Keratinocyte (primary cell): ENCODE measurements at regions not wholly inside any gene's neighbourhood (a gene's known extent, or its start where the extent isn't known, plus 50 kb on each side); places are given as distances from the start of the nearest gene placed in this dataset.

Experiments
- DNase-seq: peaks from one replicate; pipeline ENCODE4 v3.0.0-alpha.2; 2011; ENCODE audit warnings: low read depth, missing footprints, low spot score
- FAIRE-seq: peaks from 2 replicates; lab custom pipeline; 2011; peaks lifted over from hg19 to GRCh38; lab: Jason Lieb, UNC
- H2AFZ ChIP-seq: 2 replicates; pipeline ENCODE4 v1.6.0; 2012; ENCODE audit warnings: low read length, control low read depth, inconsistent platforms; ENCODE audit not compliant: control insufficient read depth
- H3K27ac ChIP-seq: 2 replicates; pipeline ENCODE4 v1.5.1; 2011; ENCODE audit warnings: low read length; ENCODE audit not compliant: control insufficient read depth, insufficient read depth
- H3K27me3 ChIP-seq: 3 replicates; pipeline ENCODE4 v1.6.0; 2011; ENCODE audit warnings: low read length; ENCODE audit not compliant: control insufficient read depth, insufficient read depth; ENCODE audit errors: extremely low read depth
- H3K36me3 ChIP-seq, 2 experiments: 2 replicates in 1 of 2; 3 replicates in 1 of 2; pipeline ENCODE4 v1.5.1; 2011; ENCODE audit warnings: low read length in 2 of 2, mild to moderate bottlenecking in 1 of 2; ENCODE audit not compliant: control insufficient read depth in 2 of 2, insufficient read depth in 2 of 2; ENCODE audit errors: extremely low read depth in 1 of 2
- H3K4me1 ChIP-seq: 3 replicates; pipeline ENCODE4 v1.5.1; 2011; ENCODE audit warnings: low read length; ENCODE audit not compliant: control insufficient read depth, insufficient read depth; ENCODE audit errors: extremely low read depth
- H3K4me2 ChIP-seq: 3 replicates; pipeline ENCODE4 v1.6.0; 2011; ENCODE audit warnings: low read depth, low read length; ENCODE audit not compliant: control insufficient read depth, insufficient read depth; ENCODE audit errors: extremely low read depth
- H3K4me3 ChIP-seq, 3 experiments: fragments of 200-600 bp in 1 of 3; sonication (generic) in 1 of 3; 2 replicates in 2 of 3; 3 replicates in 1 of 3; pipeline ENCODE4 v1.5.1; 2011 to 2016; ENCODE audit warnings: low read length in 3 of 3, mild to moderate bottlenecking in 3 of 3, control low read depth in 2 of 3, inconsistent platforms in 1 of 3, low read depth in 1 of 3, mixed read lengths in 1 of 3, mixed run types in 1 of 3, moderate library complexity in 1 of 3; ENCODE audit not compliant: control insufficient read depth in 2 of 3, insufficient read depth in 2 of 3; ENCODE audit errors: extremely low read depth in 1 of 3
- H3K79me2 ChIP-seq: 2 replicates; pipeline ENCODE4 v1.6.0; 2012; ENCODE audit warnings: low read length; ENCODE audit not compliant: control insufficient read depth, insufficient read depth
- H3K9ac ChIP-seq: 3 replicates; pipeline ENCODE4 v1.6.0; 2011; ENCODE audit warnings: low read length; ENCODE audit not compliant: control insufficient read depth, insufficient read depth; ENCODE audit errors: extremely low read depth
- H3K9me1 ChIP-seq: 3 replicates; pipeline ENCODE4 v1.6.0; 2011; ENCODE audit warnings: low read length; ENCODE audit not compliant: control insufficient read depth, insufficient read depth; ENCODE audit errors: extremely low read depth
- H3K9me3 ChIP-seq: 2 replicates; pipeline ENCODE4 v1.5.1; 2012; ENCODE audit warnings: low read depth, low read length; ENCODE audit not compliant: control insufficient read depth
- H4K20me1 ChIP-seq: 3 replicates; pipeline ENCODE4 v1.6.0; 2011; ENCODE audit warnings: low read length; ENCODE audit not compliant: control insufficient read depth, insufficient read depth; ENCODE audit errors: extremely low read depth
- CTCF ChIP-seq, 3 experiments: IDR thresholded peaks in 1 of 3; conservative IDR thresholded peaks in 1 of 3; optimal IDR thresholded peaks in 1 of 3; 2 replicates in 2 of 3; 3 replicates in 1 of 3; pipeline versions ENCODE3 to v1.5.1; 2011; ENCODE audit warnings: low read length in 3 of 3, mild to moderate bottlenecking in 3 of 3, moderate library complexity in 2 of 3, control low read depth in 1 of 3, inconsistent platforms in 1 of 3; ENCODE audit not compliant: insufficient read depth in 2 of 3; ENCODE audit errors: extremely low read depth in 1 of 3
- EZH2 ChIP-seq: IDR thresholded peaks from one replicate; pipeline ENCODE4 v1.6.1; 2012; ENCODE audit warnings: inconsistent platforms, mild to moderate bottlenecking, low read length, moderate library complexity
- dilution Hi-C: fragments of 300-500 bp; cut with MboI; formaldehyde crosslinking; loops from one replicate; pipeline ENCODE4 v1.7.0; 2020; ENCODE audit warnings: low sequenced_read_pairs; ENCODE audit not compliant: extremely low pct_ligation_motif_present

GRCh38 chr11:82233201-82233600 is 500.5 kb downstream of the FAM181B start:
- dilution Hi-C loops = no loop called here
- no peaks in the 10 kb centered on the region for H3K36me3 ChIP-seq
- no peaks in the 10 kb centered on the region for H3K79me2 ChIP-seq
- TF ChIP-seq CTCF (optimal IDR thresholded peaks at IDR 0.05 in 1 of 3, IDR thresholded peaks at IDR 0.05 in 1 of 3, conservative IDR thresholded peaks at IDR 0.05 in 1 of 3; ENCODE audit: extremely low read depth in 1 of 3, insufficient read depth in 2 of 3, low read length in 3 of 3) = no peak
- TF ChIP-seq EZH2 = no peak
- no peak overlapping the region for H2AFZ ChIP-seq
- no peak for FAIRE-seq
- no peaks in the 10 kb centered on the region for H4K20me1 ChIP-seq
- H3K4me2 ChIP-seq = no peak overlapping the region
- H3K9me3 ChIP-seq = no peaks in the 10 kb centered on the region
- no peak for DNase-seq
- H3K27me3 ChIP-seq = no peaks in the 10 kb centered on the region
- no peaks in the 10 kb centered on the region for H3K9me1 ChIP-seq
- H3K9ac ChIP-seq = no peak overlapping the region
- H3K4me3 ChIP-seq = no peak overlapping the region
- H3K4me1 ChIP-seq = no peaks in the 10 kb centered on the region
- H3K27ac ChIP-seq = no peak overlapping the region

- Histone ChIP-seq H3K36me3 (no peaks in the 10 kb centered on the region), H3K27me3 (no peaks in the 10 kb centered on the region), H3K4me2 (no peak overlapping the region), H3K4me3 (no peak overlapping the region), H3K27ac (no peak overlapping the region), H3K9me1 (no peaks in the 10 kb centered on the region), H3K79me2 (no peaks in the 10 kb centered on the region), H4K20me1 (no peaks in the 10 kb centered on the region), H3K4me1 (no peaks in the 10 kb centered on the region), H2AFZ (no peak overlapping the region), H3K9me3 (no peaks in the 10 kb centered on the region), H3K9ac (no peak overlapping the region)
- FAIRE-seq = no peak
- dilution Hi-C loops = no loop called here
- TF ChIP-seq EZH2 (no peak), CTCF (optimal IDR thresholded peaks at IDR 0.05 in 1 of 3, IDR thresholded peaks at IDR 0.05 in 1 of 3, conservative IDR thresholded peaks at IDR 0.05 in 1 of 3; ENCODE audit: extremely low read depth in 1 of 3, insufficient read depth in 2 of 3, low read length in 3 of 3) (peak in 1 of 3 experiments; percentile 20)
- DNase-seq = no peak
Measured at GRCh38 chr11:82229341-82229740, 504.3 kb downstream of the FAM181B start.
